ENCODE measurements at regions not wholly inside any gene's neighbourhood (a gene's known extent, or its start where the extent isn't known, plus 50 kb on each side); places are given as distances from the start of the nearest gene placed in this dataset.

DNA sequence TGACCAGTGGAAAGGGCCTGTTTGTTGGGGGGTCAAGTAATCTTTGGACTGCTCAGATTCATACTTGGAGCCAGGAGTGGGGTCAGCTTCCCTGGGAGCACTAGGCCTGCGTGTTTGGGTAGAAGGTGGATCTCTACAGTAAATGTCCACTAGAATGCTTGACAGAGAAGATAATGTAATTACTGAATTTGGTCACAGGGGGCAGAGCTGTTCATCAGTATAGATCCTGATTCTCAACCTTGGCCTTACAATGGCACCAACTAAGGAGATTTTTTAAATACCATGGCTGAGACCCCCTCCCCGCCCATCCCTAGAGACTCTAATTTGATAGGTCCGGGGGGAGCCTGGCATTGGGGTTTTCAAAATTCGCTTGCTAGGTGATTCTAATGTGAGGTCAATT lies 217.5 kb upstream of the PLXNA2 start:
- Histone ChIP-seq H3K9ac (ENCODE audit: low read length in 3 of 3) (no peak overlapping the region), H3K27me3 (ENCODE audit: control insufficient read depth, insufficient read depth, low read length) (no peaks in the 10 kb centered on the region), H3K36me3 (ENCODE audit: control insufficient read depth in 2 of 3, insufficient read depth in 3 of 3, low read length in 3 of 3) (no peaks in the 10 kb centered on the region), H3K9me3 (ENCODE audit: control insufficient read depth in 2 of 3, insufficient read depth in 1 of 3, low read length in 3 of 3) (no peaks in the 10 kb centered on the region), H3K4me1 (ENCODE audit: control insufficient read depth in 2 of 3, insufficient read depth in 2 of 3, low read depth in 1 of 3, low read length in 3 of 3) (no peaks in the 10 kb centered on the region), H3K27ac (ENCODE audit: low read depth in 2 of 2, low read length in 2 of 2) (no peak overlapping the region), H3K4me3 (ENCODE audit: low read length in 3 of 3) (no peak overlapping the region)
- no peak for DNase-seq
- FAIRE-seq = no peak
- TF ChIP-seq, protein P1, sequence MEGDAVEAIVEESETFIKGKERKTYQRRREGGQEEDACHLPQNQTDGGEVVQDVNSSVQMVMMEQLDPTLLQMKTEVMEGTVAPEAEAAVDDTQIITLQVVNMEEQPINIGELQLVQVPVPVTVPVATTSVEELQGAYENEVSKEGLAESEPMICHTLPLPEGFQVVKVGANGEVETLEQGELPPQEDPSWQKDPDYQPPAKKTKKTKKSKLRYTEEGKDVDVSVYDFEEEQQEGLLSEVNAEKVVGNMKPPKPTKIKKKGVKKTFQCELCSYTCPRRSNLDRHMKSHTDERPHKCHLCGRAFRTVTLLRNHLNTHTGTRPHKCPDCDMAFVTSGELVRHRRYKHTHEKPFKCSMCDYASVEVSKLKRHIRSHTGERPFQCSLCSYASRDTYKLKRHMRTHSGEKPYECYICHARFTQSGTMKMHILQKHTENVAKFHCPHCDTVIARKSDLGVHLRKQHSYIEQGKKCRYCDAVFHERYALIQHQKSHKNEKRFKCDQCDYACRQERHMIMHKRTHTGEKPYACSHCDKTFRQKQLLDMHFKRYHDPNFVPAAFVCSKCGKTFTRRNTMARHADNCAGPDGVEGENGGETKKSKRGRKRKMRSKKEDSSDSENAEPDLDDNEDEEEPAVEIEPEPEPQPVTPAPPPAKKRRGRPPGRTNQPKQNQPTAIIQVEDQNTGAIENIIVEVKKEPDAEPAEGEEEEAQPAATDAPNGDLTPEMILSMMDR (IDR thresholded peaks at IDR 0.05; ENCODE audit: borderline replicate concordance, extremely low read depth, insufficient read depth) = no peak
- intact Hi-C loops (cut with DNase I) = no loop called here

DNA sequence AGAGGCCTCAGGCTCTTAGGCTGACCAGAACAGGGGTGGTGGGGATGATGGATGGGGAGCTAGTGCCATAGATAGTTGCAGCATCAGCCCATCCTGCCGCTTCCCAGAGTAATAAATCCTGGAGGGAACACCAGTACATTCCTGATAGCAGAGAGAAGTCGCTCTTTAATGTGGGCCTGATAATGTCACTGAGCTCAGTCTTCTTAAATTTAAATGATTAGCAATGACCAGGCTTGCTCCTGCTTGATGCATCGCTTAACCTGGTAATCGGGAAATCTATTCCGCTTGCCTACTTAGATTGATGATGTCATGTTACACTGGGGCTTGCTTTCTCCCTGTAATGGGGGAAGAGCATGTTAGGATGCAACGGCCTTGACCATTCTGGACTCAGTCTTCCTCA lies 218.6 kb upstream of the PLXNA2 start:
- no peak overlapping the region for H3K27ac ChIP-seq (ENCODE audit: low read depth in 2 of 2, low read length in 2 of 2)
- intact Hi-C loops (cut with DNase I) = no loop called here
- no peaks in the 10 kb centered on the region for H3K36me3 ChIP-seq (ENCODE audit: control insufficient read depth in 2 of 3, insufficient read depth in 3 of 3, low read length in 3 of 3)
- TF ChIP-seq, protein P1 (IDR thresholded peaks at IDR 0.05; ENCODE audit: borderline replicate concordance, extremely low read depth, insufficient read depth) = no peak
- no peaks in the 10 kb centered on the region for H3K27me3 ChIP-seq (ENCODE audit: control insufficient read depth, insufficient read depth, low read length)
- H3K9me3 ChIP-seq (ENCODE audit: control insufficient read depth in 2 of 3, insufficient read depth in 1 of 3, low read length in 3 of 3) = no peaks in the 10 kb centered on the region
- no peak for FAIRE-seq
- H3K9ac ChIP-seq (ENCODE audit: low read length in 3 of 3) = no peak overlapping the region
- DNase-seq = no peak
- H3K4me3 ChIP-seq (ENCODE audit: low read length in 3 of 3) = no peak overlapping the region
- no peaks in the 10 kb centered on the region for H3K4me1 ChIP-seq (ENCODE audit: control insufficient read depth in 2 of 3, insufficient read depth in 2 of 3, low read depth in 1 of 3, low read length in 3 of 3)

DNA sequence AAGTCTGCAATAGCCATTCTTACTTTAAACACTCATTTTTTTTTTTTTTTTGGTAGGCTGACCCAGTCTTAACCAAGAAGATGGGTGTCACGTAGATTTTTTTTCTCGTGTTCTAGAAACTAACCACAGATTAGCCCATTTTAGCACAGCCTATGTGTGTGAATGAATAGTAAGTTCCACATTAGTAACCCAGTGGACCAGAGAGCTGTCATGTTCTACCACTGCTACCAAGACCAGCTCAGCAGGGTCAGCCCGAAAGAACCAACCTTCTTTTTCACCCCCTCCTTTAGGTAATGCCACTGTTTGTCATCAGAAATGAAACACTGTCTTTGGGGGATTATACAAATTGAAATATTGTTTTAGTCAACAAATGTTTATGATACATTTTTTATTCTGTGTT lies 221.1 kb upstream of the PLXNA2 start:
- intact Hi-C loops (cut with DNase I) = no loop called here
- no peak overlapping the region for H3K9ac ChIP-seq (ENCODE audit: low read length in 3 of 3)
- H3K27ac ChIP-seq (ENCODE audit: low read depth in 2 of 2, low read length in 2 of 2) = no peak overlapping the region
- no peaks in the 10 kb centered on the region for H3K27me3 ChIP-seq (ENCODE audit: control insufficient read depth, insufficient read depth, low read length)
- TF ChIP-seq, protein P1 (IDR thresholded peaks at IDR 0.05; ENCODE audit: borderline replicate concordance, extremely low read depth, insufficient read depth) = no peak
- no peaks in the 10 kb centered on the region for H3K9me3 ChIP-seq (ENCODE audit: control insufficient read depth in 2 of 3, insufficient read depth in 1 of 3, low read length in 3 of 3)
- H3K36me3 ChIP-seq (ENCODE audit: control insufficient read depth in 2 of 3, insufficient read depth in 3 of 3, low read length in 3 of 3) = no peaks in the 10 kb centered on the region
- H3K4me1 ChIP-seq (ENCODE audit: control insufficient read depth in 2 of 3, insufficient read depth in 2 of 3, low read depth in 1 of 3, low read length in 3 of 3) = no peaks in the 10 kb centered on the region
- no peak for FAIRE-seq
- H3K4me3 ChIP-seq (ENCODE audit: low read length in 3 of 3) = no peak overlapping the region
- DNase-seq = no peak
